Smooth muscle cell (in vitro differentiated cells): ENCODE measurements at regions not wholly inside any gene's neighbourhood (a gene's known extent, or its start where the extent isn't known, plus 50 kb on each side); places are given as distances from the start of the nearest gene placed in this dataset.

Experiments used
- DNase-seq: peaks from one replicate; lab custom pipeline; 2025; ENCODE audit not compliant: unreplicated experiment; lab: John Stamatoyannopoulos, UW
- H2AFZ ChIP-seq: fragments of 200-600 bp; sonication (generic); 2 replicates; pipeline ENCODE4 v1.6.0; 2016; ENCODE audit warnings: antibody characterized with exemption, low read depth, mild to moderate bottlenecking
- H3F3A ChIP-seq: fragments of 200-600 bp; sonication (generic); 2 replicates; pipeline ENCODE4 v1.6.0; 2017; ENCODE audit warnings: antibody characterized with exemption, low read depth
- H3K27ac ChIP-seq: fragments of 200-600 bp; sonication (generic); 2 replicates; pipeline ENCODE4 v1.5.1; 2016; ENCODE audit warnings: low read depth, mild to moderate bottlenecking
- H3K27me3 ChIP-seq: fragments of 200-600 bp; sonication (generic); 2 replicates; pipeline ENCODE4 v1.6.1; 2016; ENCODE audit warnings: low read depth, mild to moderate bottlenecking
- H3K36me3 ChIP-seq: fragments of 200-600 bp; sonication (generic); 2 replicates; pipeline ENCODE4 v1.5.1; 2016; ENCODE audit warnings: low read depth
- H3K4me1 ChIP-seq: fragments of 200-600 bp; sonication (generic); 2 replicates; pipeline ENCODE4 v1.5.1; 2016; ENCODE audit warnings: low read depth
- H3K4me2 ChIP-seq: fragments of 200-600 bp; sonication (generic); 2 replicates; pipeline ENCODE4 v1.6.0; 2016; ENCODE audit warnings: mild to moderate bottlenecking
- H3K4me3 ChIP-seq: fragments of 200-600 bp; sonication (generic); 2 replicates; pipeline ENCODE4 v1.5.1; 2016; ENCODE audit warnings: mild to moderate bottlenecking
- H3K79me2 ChIP-seq: fragments of 200-600 bp; sonication (generic); 2 replicates; pipeline ENCODE4 v1.6.0; 2016; ENCODE audit warnings: low read depth, mild to moderate bottlenecking
- H3K9ac ChIP-seq: fragments of 200-600 bp; sonication (generic); 2 replicates; pipeline ENCODE4 v1.6.0; 2016; ENCODE audit warnings: low read depth
- H3K9me3 ChIP-seq: fragments of 200-600 bp; sonication (generic); replicated peaks from 2 replicates; pipeline ENCODE4 v1.5.1; 2016; ENCODE audit warnings: low read depth
- H4K20me1 ChIP-seq: fragments of 200-600 bp; sonication (generic); 2 replicates; pipeline ENCODE4 v1.6.0; 2016; ENCODE audit warnings: low read depth
- CTCF ChIP-seq: fragments of 200-600 bp; sonication (generic); IDR thresholded peaks from 2 replicates; pipeline ENCODE4 v1.5.1; 2017; ENCODE audit warnings: borderline replicate concordance, mild to moderate bottlenecking, antibody characterized with exemption; ENCODE audit not compliant: insufficient read depth, poor library complexity, severe bottlenecking
- WGBS: methylation state at CpG from one replicate; pipeline ENCODE4 v1.1.7; 2016; ENCODE audit warnings: low lambda C conversion rate; 5-methylcytosine and 5-hydroxymethylcytosine counted together

DNA sequence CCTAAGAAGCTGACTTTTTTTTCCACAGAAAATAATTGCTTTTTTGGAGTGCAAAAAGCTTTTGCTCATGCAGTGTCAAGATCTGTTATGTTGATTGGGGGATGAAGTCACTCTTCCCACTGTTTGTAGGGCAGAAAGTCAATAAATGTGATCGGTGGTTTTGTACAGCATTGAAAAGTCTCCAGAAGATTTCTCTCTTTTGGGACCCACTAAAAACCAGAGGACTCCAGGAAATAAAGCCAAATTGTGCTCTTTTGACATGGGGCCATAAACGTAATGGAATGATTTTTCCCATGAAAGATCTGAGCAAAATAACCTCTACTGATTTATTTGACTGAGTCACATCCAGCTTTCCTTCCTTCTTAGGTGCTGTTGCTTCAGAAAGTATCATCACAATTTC lies 122.5 kb downstream of the SNAPC1 start:
- Histone ChIP-seq H2AFZ (no peak overlapping the region), H4K20me1 (no peaks in the 10 kb centered on the region), H3K36me3 (no peaks in the 10 kb centered on the region), H3K9me3 (no peaks in the 10 kb centered on the region), H3K4me3 (no peak overlapping the region), H3K27me3 (no peaks in the 10 kb centered on the region), H3K9ac (no peak overlapping the region), H3F3A (no peaks in the 10 kb centered on the region), H3K4me1 (no peaks in the 10 kb centered on the region), H3K4me2 (no peak overlapping the region), H3K27ac (no peak overlapping the region), H3K79me2 (no peaks in the 10 kb centered on the region)
- 83% methylated on average over 2 of the region's 2 CpGs for WGBS
- no peak for TF ChIP-seq CTCF
- DNase-seq: no peak

GRCh38 chr14:61885203-61885961 lies 123.2 kb downstream of the SNAPC1 start:
- Histone ChIP-seq H3K4me1 (no peaks in the 10 kb centered on the region), H3K9me3 (no peaks in the 10 kb centered on the region), H3K27ac (no peak overlapping the region), H4K20me1 (no peaks in the 10 kb centered on the region), H3F3A (no peaks in the 10 kb centered on the region), H2AFZ (no peak overlapping the region), H3K79me2 (no peaks in the 10 kb centered on the region), H3K9ac (no peak overlapping the region), H3K27me3 (no peaks in the 10 kb centered on the region), H3K36me3 (no peaks in the 10 kb centered on the region), H3K4me3 (no peak overlapping the region), H3K4me2 (no peak overlapping the region)
- DNase-seq: no peak
- no peak for TF ChIP-seq CTCF
- 92% methylated on average over 2 of the region's 2 CpGs for WGBS

DNA sequence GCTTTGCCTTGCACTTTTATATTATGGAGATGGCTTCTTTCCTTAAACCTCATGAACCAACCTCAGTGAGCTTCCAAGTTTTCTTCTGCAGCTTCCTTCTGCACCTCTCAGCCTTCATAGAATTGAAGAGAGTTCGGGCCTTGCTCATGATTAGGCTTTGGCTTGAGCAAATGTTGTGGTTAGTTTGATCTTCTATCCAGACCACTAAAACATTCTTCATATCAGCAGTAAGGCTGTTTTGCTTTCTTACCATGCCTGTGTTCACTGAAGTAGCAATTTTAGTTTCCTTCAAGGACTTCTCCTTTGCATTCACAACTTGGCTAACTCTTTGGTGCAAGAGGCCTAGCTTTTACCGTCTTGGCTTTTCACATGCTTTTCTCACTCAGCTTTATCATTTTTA lies 125.4 kb downstream of the SNAPC1 start:
- Histone ChIP-seq H3K4me1 (no peaks in the 10 kb centered on the region), H2AFZ (no peak overlapping the region), H3K4me3 (no peak overlapping the region), H3K27me3 (no peaks in the 10 kb centered on the region), H3K79me2 (no peaks in the 10 kb centered on the region), H3K9ac (no peak overlapping the region), H4K20me1 (no peaks in the 10 kb centered on the region), H3K27ac (no peak overlapping the region), H3K36me3 (no peaks in the 10 kb centered on the region), H3F3A (no peaks in the 10 kb centered on the region), H3K4me2 (no peak overlapping the region), H3K9me3 (no peaks in the 10 kb centered on the region)
- WGBS: 63% methylated on average over 2 of the region's 2 CpGs
- no peak for TF ChIP-seq CTCF
- no peak for DNase-seq

DNA sequence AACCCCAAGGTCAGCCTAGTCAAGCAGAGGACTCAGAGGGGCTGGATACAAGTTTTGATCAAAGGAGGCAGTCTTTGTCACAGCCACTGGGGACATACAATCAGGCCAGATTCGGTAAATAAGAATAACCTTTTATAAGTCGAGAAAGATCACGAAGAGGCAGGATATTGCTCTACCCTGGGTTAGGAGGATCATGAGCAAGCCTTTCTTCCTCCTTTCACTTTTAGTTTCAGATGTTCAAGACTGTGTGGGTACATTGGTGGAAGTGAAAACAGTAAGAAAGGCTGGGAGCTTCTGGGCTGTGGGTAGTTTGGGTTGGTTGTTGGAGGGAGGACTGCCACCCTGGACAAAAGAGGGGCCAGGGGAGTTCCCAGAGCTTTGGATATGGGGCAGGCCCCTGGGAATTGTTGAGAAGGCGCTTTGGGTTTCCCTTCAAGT lies 127.7 kb downstream of the SNAPC1 start:
- Histone ChIP-seq H3K4me1 (no peaks in the 10 kb centered on the region), H3K27me3 (no peaks in the 10 kb centered on the region), H3K79me2 (no peaks in the 10 kb centered on the region), H3K9me3 (no peaks in the 10 kb centered on the region), H3K27ac (no peak overlapping the region), H3K4me2 (no peak overlapping the region), H4K20me1 (no peaks in the 10 kb centered on the region), H3K4me3 (no peak overlapping the region), H3K36me3 (no peaks in the 10 kb centered on the region), H3K9ac (no peak overlapping the region), H2AFZ (no peak overlapping the region), H3F3A (no peaks in the 10 kb centered on the region)
- no peak for TF ChIP-seq CTCF
- 76% methylated on average over 4 of the region's 4 CpGs for WGBS
- no peak for DNase-seq
